Body of pancreas (tissue), 4 donors: ENCODE measurements at regions not wholly inside any gene's neighbourhood (a gene's known extent, or its start where the extent isn't known, plus 50 kb on each side); places are given as distances from the start of the nearest gene placed in this dataset.
A peak's percentile ranks its signal among the peaks of the same experiment; 100 is the strongest.
"Not testable (repeated sequence)": the region's sequence is repeated elsewhere in the genome, so short reads cannot be mapped to it uniquely, and the experiment has no call there.

Source experiments
- ATAC-seq: fragments of 150-250 bp; one replicate; pipeline ENCODE4 v1.9.1; 2016
- DNase-seq, 4 donors: peaks; one replicate each; pipeline ENCODE4 v3.0.0-alpha.2; 2019
- H3K27ac ChIP-seq, 4 donors: fragments of 200-600 bp; sonication (generic); 1 replicate in 3 of 4; 2 replicates in 1 of 4; pipeline versions ENCODE4 v1.5.1 to v1.6.1; 2016 to 2019; ENCODE audit warnings: mild to moderate bottlenecking in 1 of 4, mixed read lengths in 1 of 4, moderate library complexity in 1 of 4
- H3K27me3 ChIP-seq, 2 donors: fragments of 200-600 bp; sonication (generic); one replicate each; pipeline ENCODE4 v1.6.0; 2016; ENCODE audit warnings: mild to moderate bottlenecking in 1 of 2
- H3K36me3 ChIP-seq, 2 donors: fragments of 200-600 bp; sonication (generic); replicated peaks in 1 of 2; 2 replicates each; pipeline ENCODE4 v1.5.1; 2016; ENCODE audit warnings: low read depth in 2 of 2; ENCODE audit not compliant: insufficient read depth in 1 of 2
- H3K4me1 ChIP-seq: fragments of 200-600 bp; sonication (generic); one replicate; pipeline ENCODE4 v1.6.0; 2016
- H3K4me3 ChIP-seq, 2 donors: fragments of 200-600 bp; sonication (generic); 1 replicate in 1 of 2; 2 replicates in 1 of 2; pipeline ENCODE4 v1.5.1; 2016 to 2019
- H3K9me3 ChIP-seq, 3 donors: fragments of 200-600 bp; sonication (generic); 1 replicate in 2 of 3; 2 replicates in 1 of 3; pipeline ENCODE4 v1.5.1; 2016
- POLR2A ChIP-seq, 3 donors: fragments of 450-650 bp; IDR thresholded peaks; one replicate each; pipeline ENCODE4 v1.6.1; 2016; ENCODE audit warnings: antibody characterized with exemption in 3 of 3, mild to moderate bottlenecking in 2 of 3
- WGBS, 2 donors: methylation state at CpG; one replicate each; pipeline ENCODE4 v1.1.5; 2017; 5-methylcytosine and 5-hydroxymethylcytosine counted together
- intact Hi-C: fragments of 100-400 bp; cut with DNase I; formaldehyde crosslinking; loops from one replicate; pipeline ENCODE4 v1.15.1; 2023
- TF ChIP-seq, protein P1 (sequence below), 7 experiments: fragments of 450-650 bp in 4 of 7; fragments of 200-600 bp in 3 of 7; sonication (generic) in 3 of 7; IDR thresholded peaks; one replicate each; pipeline ENCODE4 v1.5.1; 2016 to 2019; ENCODE audit warnings: antibody characterized with exemption in 7 of 7

- H3K27ac ChIP-seq, H3K36me3 ChIP-seq, DNase-seq, ATAC-seq, H3K27me3 ChIP-seq, H3K4me1 ChIP-seq, intact Hi-C loops, H3K9me3 ChIP-seq, H3K4me3 ChIP-seq: not testable (repeated sequence)
- WGBS, 2 donors, result 26 to 67% methylated on average over 1 of the region's 1 CpG
Measured at GRCh38 chr20:29096695-29097094, 2160.8 kb upstream of the DEFB115 start.

- H3K9me3 ChIP-seq, H3K36me3 ChIP-seq, DNase-seq, H3K4me3 ChIP-seq, ATAC-seq, intact Hi-C loops, H3K4me1 ChIP-seq, H3K27me3 ChIP-seq, H3K27ac ChIP-seq: not testable (repeated sequence)
- 55 to 57% methylated on average over 6 of the region's 6 CpGs for WGBS, 2 donors
Measured at GRCh38 chr20:29107884-29108283, 2149.6 kb upstream of the DEFB115 start.

GRCh38 chr20:29109386-29109785 is 2148.1 kb upstream of the DEFB115 start:
- H3K4me3 ChIP-seq, H3K27ac ChIP-seq, H3K36me3 ChIP-seq, ATAC-seq, H3K27me3 ChIP-seq, DNase-seq, H3K9me3 ChIP-seq, H3K4me1 ChIP-seq, intact Hi-C loops: not testable (repeated sequence)
- WGBS, 2 donors, result 32 to 47% methylated on average over 2 of the region's 2 CpGs

DNA sequence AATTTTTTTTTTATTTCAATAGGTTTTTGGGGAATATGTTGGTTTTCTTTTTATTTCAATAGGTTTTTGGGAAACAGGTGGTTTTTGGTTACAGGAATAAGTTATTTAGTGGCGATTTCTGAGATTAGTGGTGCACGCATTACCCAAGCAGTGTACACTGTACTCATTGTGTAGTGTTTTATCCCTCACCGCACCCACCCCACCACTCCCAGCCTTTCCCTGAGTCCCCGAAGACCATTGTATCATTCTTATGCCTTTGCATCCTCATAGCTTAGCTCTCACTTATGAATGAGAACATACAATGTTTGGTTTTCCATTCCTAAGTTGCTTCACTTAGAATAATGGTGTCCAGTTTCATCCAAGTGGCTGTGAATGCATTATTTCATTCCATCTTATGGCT is 2142.4 kb upstream of the DEFB115 start:
- intact Hi-C loops, ATAC-seq: not testable (repeated sequence)
- 58 to 60% methylated on average over 4 of the region's 4 CpGs for WGBS, 2 donors

GRCh38 chr20:29119141-29119540 is 2138.3 kb upstream of the DEFB115 start:
- intact Hi-C loops, result no loop called here
- H3K9me3 ChIP-seq, result no peaks in the 10 kb centered on the region
- WGBS, 2 donors, result 48 to 49% methylated on average over 7 of the region's 7 CpGs
- no peak overlapping the region for H3K27ac ChIP-seq
- no peaks in the 10 kb centered on the region for H3K4me1 ChIP-seq
- no peak for TF ChIP-seq POLR2A (IDR thresholded peaks at IDR 0.05)
- TF ChIP-seq, protein P1, sequence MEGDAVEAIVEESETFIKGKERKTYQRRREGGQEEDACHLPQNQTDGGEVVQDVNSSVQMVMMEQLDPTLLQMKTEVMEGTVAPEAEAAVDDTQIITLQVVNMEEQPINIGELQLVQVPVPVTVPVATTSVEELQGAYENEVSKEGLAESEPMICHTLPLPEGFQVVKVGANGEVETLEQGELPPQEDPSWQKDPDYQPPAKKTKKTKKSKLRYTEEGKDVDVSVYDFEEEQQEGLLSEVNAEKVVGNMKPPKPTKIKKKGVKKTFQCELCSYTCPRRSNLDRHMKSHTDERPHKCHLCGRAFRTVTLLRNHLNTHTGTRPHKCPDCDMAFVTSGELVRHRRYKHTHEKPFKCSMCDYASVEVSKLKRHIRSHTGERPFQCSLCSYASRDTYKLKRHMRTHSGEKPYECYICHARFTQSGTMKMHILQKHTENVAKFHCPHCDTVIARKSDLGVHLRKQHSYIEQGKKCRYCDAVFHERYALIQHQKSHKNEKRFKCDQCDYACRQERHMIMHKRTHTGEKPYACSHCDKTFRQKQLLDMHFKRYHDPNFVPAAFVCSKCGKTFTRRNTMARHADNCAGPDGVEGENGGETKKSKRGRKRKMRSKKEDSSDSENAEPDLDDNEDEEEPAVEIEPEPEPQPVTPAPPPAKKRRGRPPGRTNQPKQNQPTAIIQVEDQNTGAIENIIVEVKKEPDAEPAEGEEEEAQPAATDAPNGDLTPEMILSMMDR (IDR thresholded peaks at IDR 0.05), result no peak
- H3K27me3 ChIP-seq, result no peaks in the 10 kb centered on the region
- ATAC-seq (peak; percentile 21), DNase-seq (no peak)
- H3K36me3 ChIP-seq, result no peaks in the 10 kb centered on the region
- H3K4me3 ChIP-seq, result no peak overlapping the region

More for the DNA sequence above, 2142.4 kb upstream of the DEFB115 start:
- H3K27ac ChIP-seq, H3K36me3 ChIP-seq, H3K4me3 ChIP-seq, DNase-seq, H3K27me3 ChIP-seq, H3K4me1 ChIP-seq, H3K9me3 ChIP-seq: not testable (repeated sequence)

DNA sequence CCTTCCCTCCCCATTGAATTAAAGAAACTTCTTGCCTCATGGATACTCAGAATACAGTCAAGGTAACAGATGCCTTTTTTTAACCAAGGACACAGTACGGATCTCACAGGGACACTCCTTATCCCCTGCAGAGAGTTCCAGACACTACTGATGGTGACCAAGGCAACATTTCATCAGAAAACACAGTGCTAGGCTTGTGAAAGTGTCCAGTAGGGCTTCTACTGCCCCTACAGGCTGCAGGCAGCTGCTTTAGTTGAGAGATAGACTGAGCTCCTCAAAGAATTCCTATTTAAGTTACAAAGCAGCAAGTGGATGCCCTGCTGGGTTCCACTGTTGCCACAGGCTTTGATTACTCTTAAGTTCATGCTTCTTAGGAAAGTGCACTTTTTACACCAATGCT is 2137.8 kb upstream of the DEFB115 start:
- 36 to 47% methylated on average over 1 of the region's 1 CpG for WGBS, 2 donors
- H3K4me3 ChIP-seq, H3K4me1 ChIP-seq, H3K9me3 ChIP-seq, H3K27me3 ChIP-seq, H3K27ac ChIP-seq, intact Hi-C loops, DNase-seq, H3K36me3 ChIP-seq, ATAC-seq: not testable (repeated sequence)

GRCh38 chr20:29120088-29120487 is 2137.4 kb upstream of the DEFB115 start:
- H3K4me3 ChIP-seq, DNase-seq, H3K27me3 ChIP-seq, H3K27ac ChIP-seq, H3K4me1 ChIP-seq, intact Hi-C loops, H3K9me3 ChIP-seq, ATAC-seq, H3K36me3 ChIP-seq: not testable (repeated sequence)
- WGBS, 2 donors, result 33% methylated on average over 8 of the region's 8 CpGs

DNA sequence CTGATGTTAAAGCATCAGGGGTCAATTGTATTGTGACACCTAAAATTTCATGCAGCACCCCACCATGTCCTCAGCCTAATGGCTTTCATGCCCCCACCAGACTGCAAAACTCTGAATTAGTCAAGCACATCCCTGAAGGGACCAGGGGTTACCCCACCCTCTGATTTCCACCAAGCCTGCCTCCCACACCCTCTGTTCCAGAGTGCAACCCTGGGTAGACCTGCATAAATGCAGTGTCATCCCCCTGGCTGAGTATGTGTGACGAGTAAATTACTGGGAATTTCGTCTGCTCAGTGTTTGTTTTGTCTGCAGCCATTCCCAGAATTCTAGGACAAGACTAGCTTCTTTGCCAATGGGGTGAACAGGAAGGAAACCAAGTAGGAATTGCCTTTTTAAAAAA is 2136.9 kb upstream of the DEFB115 start:
- intact Hi-C loops, DNase-seq, H3K27me3 ChIP-seq, H3K4me3 ChIP-seq, H3K9me3 ChIP-seq, H3K27ac ChIP-seq, H3K4me1 ChIP-seq, H3K36me3 ChIP-seq, ATAC-seq: not testable (repeated sequence)
- WGBS, 2 donors, result 25 to 29% methylated on average over 2 of the region's 2 CpGs

- H3K27ac ChIP-seq, H3K36me3 ChIP-seq, H3K4me3 ChIP-seq, H3K27me3 ChIP-seq, ATAC-seq, H3K9me3 ChIP-seq, H3K4me1 ChIP-seq, intact Hi-C loops, DNase-seq: not testable (repeated sequence)
- WGBS, 2 donors, result 32 to 34% methylated on average over 3 of the region's 3 CpGs
Measured at GRCh38 chr20:29122784-29123183, 2134.7 kb upstream of the DEFB115 start.
